ENCODE measurements at regions not wholly inside any gene's neighbourhood (a gene's known extent, or its start where the extent isn't known, plus 50 kb on each side); places are given as distances from the start of the nearest gene placed in this dataset.

- CTCF ChIA-PET: interaction anchor here (1.0 kb wide), 1 partner anchor 8 kb away, joined by 3 read pairs; no protein-coding TSS in a partner anchor
- POLR2A ChIA-PET: no interaction called here
- Histone ChIP-seq H3K27me3 (ENCODE audit: insufficient read depth) (no peaks in the 10 kb centered on the region), H3K79me2 (ENCODE audit: insufficient read depth) (no peaks in the 10 kb centered on the region), H3F3A (replicated peaks; ENCODE audit: insufficient read depth) (no peaks in the 10 kb centered on the region), H3K4me2 (no peak overlapping the region), H3K36me3 (replicated peaks in 1 of 2; ENCODE audit: control insufficient read depth in 1 of 2, insufficient read depth in 2 of 2, low read length in 1 of 2) (no peaks in the 10 kb centered on the region), H3K9ac (no peak overlapping the region), H3K27ac (ENCODE audit: low read depth in 2 of 2, low read length in 1 of 2) (no peak overlapping the region), H3K4me3 (ENCODE audit: low read depth in 2 of 2, low read length in 1 of 2) (no peak overlapping the region), H3K4me1 (ENCODE audit: control insufficient read depth in 1 of 2, insufficient read depth in 2 of 2, low read depth in 1 of 2, low read length in 1 of 2) (no peaks in the 10 kb centered on the region; a peak in 1 of 4 replicates), H3K9me2 (no peaks in the 10 kb centered on the region), H3K9me3 (no peaks in the 10 kb centered on the region), H4K20me1 (ENCODE audit: insufficient read depth) (no peaks in the 10 kb centered on the region), H2AFZ (ENCODE audit: low read depth) (no peak overlapping the region)
- TF ChIP-seq, protein P1, sequence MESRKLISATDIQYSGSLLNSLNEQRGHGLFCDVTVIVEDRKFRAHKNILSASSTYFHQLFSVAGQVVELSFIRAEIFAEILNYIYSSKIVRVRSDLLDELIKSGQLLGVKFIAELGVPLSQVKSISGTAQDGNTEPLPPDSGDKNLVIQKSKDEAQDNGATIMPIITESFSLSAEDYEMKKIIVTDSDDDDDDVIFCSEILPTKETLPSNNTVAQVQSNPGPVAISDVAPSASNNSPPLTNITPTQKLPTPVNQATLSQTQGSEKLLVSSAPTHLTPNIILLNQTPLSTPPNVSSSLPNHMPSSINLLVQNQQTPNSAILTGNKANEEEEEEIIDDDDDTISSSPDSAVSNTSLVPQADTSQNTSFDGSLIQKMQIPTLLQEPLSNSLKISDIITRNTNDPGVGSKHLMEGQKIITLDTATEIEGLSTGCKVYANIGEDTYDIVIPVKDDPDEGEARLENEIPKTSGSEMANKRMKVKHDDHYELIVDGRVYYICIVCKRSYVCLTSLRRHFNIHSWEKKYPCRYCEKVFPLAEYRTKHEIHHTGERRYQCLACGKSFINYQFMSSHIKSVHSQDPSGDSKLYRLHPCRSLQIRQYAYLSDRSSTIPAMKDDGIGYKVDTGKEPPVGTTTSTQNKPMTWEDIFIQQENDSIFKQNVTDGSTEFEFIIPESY (IDR thresholded peaks at IDR 0.05; ENCODE audit: borderline replicate concordance, low read depth): no peak
- TF ChIP-seq, protein P2, sequence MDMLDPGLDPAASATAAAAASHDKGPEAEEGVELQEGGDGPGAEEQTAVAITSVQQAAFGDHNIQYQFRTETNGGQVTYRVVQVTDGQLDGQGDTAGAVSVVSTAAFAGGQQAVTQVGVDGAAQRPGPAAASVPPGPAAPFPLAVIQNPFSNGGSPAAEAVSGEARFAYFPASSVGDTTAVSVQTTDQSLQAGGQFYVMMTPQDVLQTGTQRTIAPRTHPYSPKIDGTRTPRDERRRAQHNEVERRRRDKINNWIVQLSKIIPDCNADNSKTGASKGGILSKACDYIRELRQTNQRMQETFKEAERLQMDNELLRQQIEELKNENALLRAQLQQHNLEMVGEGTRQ (IDR thresholded peaks at IDR 0.05; ENCODE audit: borderline replicate concordance, low read depth, low read length): no peak
- no peak for TF ChIP-seq TCF12 (IDR thresholded peaks at IDR 0.05)
- TF ChIP-seq PBX3 (IDR thresholded peaks at IDR 0.05): no peak
- no peak for TF ChIP-seq SIN3A (IDR thresholded peaks at IDR 0.05; ENCODE audit: borderline replicate concordance, low read depth, low read length)
- TF ChIP-seq, protein P3, sequence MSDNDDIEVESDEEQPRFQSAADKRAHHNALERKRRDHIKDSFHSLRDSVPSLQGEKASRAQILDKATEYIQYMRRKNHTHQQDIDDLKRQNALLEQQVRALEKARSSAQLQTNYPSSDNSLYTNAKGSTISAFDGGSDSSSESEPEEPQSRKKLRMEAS (IDR thresholded peaks at IDR 0.05; ENCODE audit: low read depth): no peak
- no peak for TF ChIP-seq NFIC (IDR thresholded peaks at IDR 0.05; ENCODE audit: borderline replicate concordance)
- TF ChIP-seq CHD2 (IDR thresholded peaks at IDR 0.05; ENCODE audit: low read length, partially characterized antibody): no peak
- no peak for TF ChIP-seq GATA2 (CRISPR knock-in tag; IDR thresholded peaks at IDR 0.05)
- no peak for TF ChIP-seq EP300 (IDR thresholded peaks at IDR 0.05; ENCODE audit: borderline replicate concordance in 1 of 2, low read depth in 1 of 2, low read length in 1 of 2)
- TF ChIP-seq, protein P4, sequence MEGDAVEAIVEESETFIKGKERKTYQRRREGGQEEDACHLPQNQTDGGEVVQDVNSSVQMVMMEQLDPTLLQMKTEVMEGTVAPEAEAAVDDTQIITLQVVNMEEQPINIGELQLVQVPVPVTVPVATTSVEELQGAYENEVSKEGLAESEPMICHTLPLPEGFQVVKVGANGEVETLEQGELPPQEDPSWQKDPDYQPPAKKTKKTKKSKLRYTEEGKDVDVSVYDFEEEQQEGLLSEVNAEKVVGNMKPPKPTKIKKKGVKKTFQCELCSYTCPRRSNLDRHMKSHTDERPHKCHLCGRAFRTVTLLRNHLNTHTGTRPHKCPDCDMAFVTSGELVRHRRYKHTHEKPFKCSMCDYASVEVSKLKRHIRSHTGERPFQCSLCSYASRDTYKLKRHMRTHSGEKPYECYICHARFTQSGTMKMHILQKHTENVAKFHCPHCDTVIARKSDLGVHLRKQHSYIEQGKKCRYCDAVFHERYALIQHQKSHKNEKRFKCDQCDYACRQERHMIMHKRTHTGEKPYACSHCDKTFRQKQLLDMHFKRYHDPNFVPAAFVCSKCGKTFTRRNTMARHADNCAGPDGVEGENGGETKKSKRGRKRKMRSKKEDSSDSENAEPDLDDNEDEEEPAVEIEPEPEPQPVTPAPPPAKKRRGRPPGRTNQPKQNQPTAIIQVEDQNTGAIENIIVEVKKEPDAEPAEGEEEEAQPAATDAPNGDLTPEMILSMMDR (IDR thresholded peaks at IDR 0.05): no peak
- 76% methylated on average over 7 of the region's 7 CpGs for WGBS (ENCODE audit: low lambda C conversion rate)
- peak; percentile 42 for DNase-seq
These were observed 259.5 kb downstream of the COL4A1 start for GRCh38 chr13:110047496-110047895.
